HepG2 (cell line): ENCODE measurements at regions not wholly inside any gene's neighbourhood (a gene's known extent, or its start where the extent isn't known, plus 50 kb on each side); places are given as distances from the start of the nearest gene placed in this dataset.
A peak's percentile ranks its signal among the peaks of the same experiment; 100 is the strongest.

Source experiments
- ATAC-seq: fragments of 200-7000 bp; cut with Tn5 transposase; 3 replicates; pipeline ENCODE4 v1.9.1; 2020; ENCODE audit warnings: mild to moderate bottlenecking, moderate library complexity
- BruUV-seq: library from RNA; stranded (reverse); fragments of 400-500 nt; replicated peaks from 2 replicates; lab custom pipeline; 2021; lab: Mats Ljungman, UMichigan
- CTCF ChIA-PET: fragments of 300-600 bp; formaldehyde crosslinking; extraction: SDS; loops from one replicate; lab custom pipeline; 2021; ENCODE audit warnings: low total read pairs, inconsistent platforms, low intra/inter-chr PET ratio; lab: Yijun Ruan, JAX
- POLR2A ChIA-PET: fragments of 350-600 bp; sonication (Branson Sonifier 250); formaldehyde crosslinking; loops from one replicate; lab custom pipeline; 2020; ENCODE audit warnings: antibody characterized with exemption, inconsistent platforms; lab: Yijun Ruan, JAX
- DNase-seq: peaks from one replicate; pipeline ENCODE4 v3.0.0-alpha.2; 2015; ENCODE audit warnings: low spot score
- FAIRE-seq: peaks from 3 replicates; lab custom pipeline; 2011; peaks lifted over from hg19 to GRCh38; lab: Jason Lieb, UNC
- H2AFZ ChIP-seq: one replicate; pipeline ENCODE4 v1.6.1; 2011; ENCODE audit warnings: low read length, inconsistent platforms
- H3K27ac ChIP-seq: fragments of 300-600 bp; 3 replicates; pipeline ENCODE4 v1.8.0; 2011; ENCODE audit warnings: mixed run types, mild to moderate bottlenecking, mixed read lengths, low read length, inconsistent platforms; ENCODE audit not compliant: insufficient read depth; ENCODE audit errors: extremely low read length
- H3K27me3 ChIP-seq, 2 experiments: fragments of 200-600 bp in 1 of 2; 2 replicates in 1 of 2; 3 replicates in 1 of 2; pipeline versions ENCODE4 v1.6.0 to v1.8.0; 2011; ENCODE audit warnings: low read length in 2 of 2, mild to moderate bottlenecking in 2 of 2, moderate library complexity in 2 of 2, inconsistent platforms in 1 of 2; ENCODE audit not compliant: insufficient read depth in 2 of 2, control insufficient read depth in 1 of 2
- H3K36me3 ChIP-seq, 2 experiments: fragments of 200-600 bp in 1 of 2; replicated peaks in 1 of 2; 2 replicates in 1 of 2; 3 replicates in 1 of 2; pipeline versions ENCODE4 v1.5.1 to v1.8.0; 2011; ENCODE audit warnings: low read length in 2 of 2, inconsistent platforms in 1 of 2; ENCODE audit not compliant: insufficient read depth in 2 of 2, control insufficient read depth in 1 of 2
- H3K4me1 ChIP-seq: 2 replicates; pipeline ENCODE4 v1.5.1; 2012; ENCODE audit warnings: low read length, inconsistent platforms; ENCODE audit not compliant: insufficient read depth
- H3K4me2 ChIP-seq: 2 replicates; pipeline ENCODE4 v1.6.0; 2011; ENCODE audit warnings: low read depth, low read length, inconsistent platforms
- H3K4me3 ChIP-seq, 3 experiments: fragments of 200-600 bp in 1 of 3; sonication (generic), shearing (Covaris generic) in 1 of 3; replicated peaks in 1 of 3; 2 replicates each; pipeline ENCODE4 v1.5.1; 2011 to 2016; ENCODE audit warnings: low read length in 3 of 3, inconsistent platforms in 2 of 3, low read depth in 2 of 3, mild to moderate bottlenecking in 2 of 3, control low read depth in 1 of 3, mixed read lengths in 1 of 3; ENCODE audit not compliant: insufficient read depth in 1 of 3
- H3K79me2 ChIP-seq: one replicate; pipeline ENCODE4 v1.6.1; 2011; ENCODE audit warnings: low read length, inconsistent platforms; ENCODE audit not compliant: insufficient read depth
- H3K9ac ChIP-seq: 2 replicates; pipeline ENCODE4 v1.6.0; 2011; ENCODE audit warnings: mild to moderate bottlenecking, low read depth, low read length, inconsistent platforms; ENCODE audit not compliant: insufficient read depth
- H3K9me3 ChIP-seq: 2 replicates; pipeline ENCODE4 v1.5.1; 2012; ENCODE audit warnings: mild to moderate bottlenecking, low read length
- H4K20me1 ChIP-seq: 2 replicates; pipeline ENCODE4 v1.6.0; 2011; ENCODE audit warnings: inconsistent platforms, mild to moderate bottlenecking, low read length, moderate library complexity; ENCODE audit not compliant: insufficient read depth
- ATAD3A ChIP-seq: sonication (generic); formaldehyde crosslinking; IDR thresholded peaks from 2 replicates; pipeline ENCODE4 v1.4.0; 2020; ENCODE audit warnings: missing genetic modification reagents
- FOSL2 ChIP-seq: sonication (generic); formaldehyde crosslinking; IDR thresholded peaks from 2 replicates; pipeline ENCODE4 v1.4.0; 2020; ENCODE audit warnings: missing genetic modification reagents
- HOXA9 ChIP-seq: sonication (generic); formaldehyde crosslinking; IDR thresholded peaks from 2 replicates; pipeline ENCODE4 v1.8.1; 2022; ENCODE audit warnings: missing genetic modification reagents, mild to moderate bottlenecking, moderate library complexity, borderline replicate concordance
- HOXD1 ChIP-seq: sonication (generic); formaldehyde crosslinking; IDR thresholded peaks from 2 replicates; pipeline ENCODE4 v1.5.0; 2020; ENCODE audit warnings: missing genetic modification reagents
- ZBTB33 ChIP-seq: sonication (generic); formaldehyde crosslinking; IDR thresholded peaks from 2 replicates; pipeline ENCODE4 v1.4.0; 2020; ENCODE audit warnings: missing genetic modification reagents
- ZFX ChIP-seq: sonication (generic); formaldehyde crosslinking; IDR thresholded peaks from 2 replicates; pipeline ENCODE4 v1.4.0; 2020; ENCODE audit warnings: mild to moderate bottlenecking, low read depth, missing genetic modification reagents, moderate library complexity
- ZNF567 ChIP-seq: sonication (generic); formaldehyde crosslinking; IDR thresholded peaks from 2 replicates; pipeline ENCODE4 v1.8.1; 2023; ENCODE audit warnings: mild to moderate bottlenecking, missing genetic modification reagents, borderline replicate concordance
- WGBS: methylation state at CpG from one replicate; pipeline ENCODE4 v1.1.6; 2017; ENCODE audit warnings: low lambda C conversion rate; 5-methylcytosine and 5-hydroxymethylcytosine counted together
- in situ Hi-C: cut with HindIII; loops from 2 replicates; pipeline ENCODE4 v1.10.0; 2017; ENCODE audit warnings: low pct_unique_long_range_greater_than_20kb; ENCODE audit not compliant: extremely low pct_ligation_motif_present
- intact Hi-C: fragments of 100-400 bp; cut with micrococcal nuclease; formaldehyde crosslinking; loops from one replicate; pipeline ENCODE4 v1.10.0; 2022; ENCODE audit not compliant: unreplicated experiment

DNA sequence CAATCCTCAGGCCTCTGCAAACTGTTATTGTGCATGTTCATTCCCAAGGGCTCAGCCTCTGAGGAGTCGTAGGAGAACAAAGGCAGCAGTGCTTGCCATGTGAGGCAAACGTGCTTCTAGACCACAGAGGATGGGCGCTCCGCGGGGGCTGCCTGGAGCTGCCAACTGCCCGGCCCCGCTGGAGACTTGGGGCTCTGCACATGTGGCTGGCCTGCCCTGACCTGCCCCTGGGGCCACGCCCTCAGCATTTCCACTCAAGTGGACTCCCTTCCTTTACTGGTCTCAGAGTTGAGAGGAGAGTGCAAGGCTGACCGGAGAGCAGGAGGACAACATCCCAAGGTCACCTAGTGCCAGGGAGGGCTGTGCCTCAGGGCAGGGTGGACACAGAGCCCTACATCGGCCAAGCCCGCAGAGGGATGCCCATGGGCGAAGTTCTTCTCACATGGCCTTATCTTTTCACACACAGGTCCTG lies 222.3 kb upstream of the ZNF32 start:
- H3K27ac ChIP-seq: no peak overlapping the region
- intact Hi-C loops: no loop called here
- WGBS: 47% methylated on average over 12 of the region's 12 CpGs
- in situ Hi-C loops: no loop called here
- ChIA-PET POLR2A (no interaction called here), CTCF (no interaction called here)
- no peaks in the 10 kb centered on the region for H3K79me2 ChIP-seq
- H3K9ac ChIP-seq: no peak overlapping the region
- no peaks in the 10 kb centered on the region; a peak in 2 of 5 replicates for H3K27me3 ChIP-seq
- H3K36me3 ChIP-seq: no peaks in the 10 kb centered on the region
- DNase-seq: no peak
- H3K4me2 ChIP-seq: no peak overlapping the region
- TF ChIP-seq FOSL2 (CRISPR knock-in tag) (no peak), ZBTB33 (CRISPR knock-in tag) (peak; percentile 10; the same call in 1 of the 2 replicates)
- no peaks in the 10 kb centered on the region for H3K9me3 ChIP-seq
- H3K4me3 ChIP-seq: no peak overlapping the region
- no peak for ATAC-seq
- BruUV-seq: no TSS peak
- no peaks in the 10 kb centered on the region for H4K20me1 ChIP-seq
- no peak for FAIRE-seq
- peaks cover 29% of the 10 kb centered on the region for H3K4me1 ChIP-seq
- H2AFZ ChIP-seq: no peak overlapping the region

- in situ Hi-C loops (no loop called here), intact Hi-C loops (loop anchor here (10.0 kb wide), 1 partner anchor 385 kb away; no protein-coding TSS in a partner anchor)
- peaks cover 41% of the 10 kb centered on the region for H3K4me1 ChIP-seq
- H3K9ac ChIP-seq: no peak overlapping the region
- H3K79me2 ChIP-seq: no peaks in the 10 kb centered on the region
- WGBS: 67% methylated on average over 1 of the region's 8 CpGs
- ChIA-PET POLR2A (no interaction called here), CTCF (no interaction called here)
- TF ChIP-seq ATAD3A (CRISPR knock-in tag) (no peak), HOXD1 (CRISPR knock-in tag) (no peak), ZFX (CRISPR knock-in tag) (no peak), ZNF567 (CRISPR knock-in tag) (no peak), HOXA9 (CRISPR knock-in tag) (no peak)
- DNase-seq (no peak), ATAC-seq (no peak), FAIRE-seq (no peak)
- no peaks in the 10 kb centered on the region for H3K9me3 ChIP-seq
- no peak overlapping the region for H3K27ac ChIP-seq
- H4K20me1 ChIP-seq: no peaks in the 10 kb centered on the region
- H3K4me2 ChIP-seq: no peak overlapping the region
- H3K4me3 ChIP-seq: no peak overlapping the region
- no peak overlapping the region for H2AFZ ChIP-seq
- H3K36me3 ChIP-seq: no peaks in the 10 kb centered on the region
- no peaks in the 10 kb centered on the region; a peak in 2 of 5 replicates for H3K27me3 ChIP-seq
- BruUV-seq: no TSS peak
Observed at GRCh38 chr10:43869669-43870322, 221.1 kb upstream of the ZNF32 start.
